HUDEP-2 (cell line): ENCODE measurements at regions not wholly inside any gene's neighbourhood (a gene's known extent, or its start where the extent isn't known, plus 50 kb on each side); places are given as distances from the start of the nearest gene placed in this dataset.
"Not testable (repeated sequence)": the region's sequence is repeated elsewhere in the genome, so short reads cannot be mapped to it uniquely, and the experiment has no call there.

ENCODE experiments used
- DNase-seq, 76 experiments: peaks; one replicate each; lab custom pipeline; 2025; ENCODE audit not compliant: unreplicated experiment in 76 of 76; lab: John Stamatoyannopoulos, UW

DNA sequence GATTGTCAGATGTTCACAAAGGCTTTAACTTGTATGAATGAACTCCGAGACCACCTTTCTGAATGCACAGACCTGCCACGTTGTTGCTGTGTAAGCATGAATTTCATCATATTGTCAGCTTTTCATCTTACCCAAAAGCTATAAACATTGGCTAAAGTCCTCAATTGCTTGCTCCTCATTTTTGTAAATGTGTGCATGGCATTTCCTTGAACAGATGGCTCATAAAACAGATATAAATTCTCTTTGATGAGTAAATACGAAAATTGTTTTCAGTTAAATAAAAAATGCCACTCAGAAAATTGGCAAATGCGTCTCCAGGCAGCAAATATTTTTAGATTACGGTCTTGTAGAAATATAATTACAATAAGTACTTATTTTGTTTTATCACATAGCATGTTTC, 226.0 kb upstream of the NDN start:
- DNase-seq, result no peak

DNA sequence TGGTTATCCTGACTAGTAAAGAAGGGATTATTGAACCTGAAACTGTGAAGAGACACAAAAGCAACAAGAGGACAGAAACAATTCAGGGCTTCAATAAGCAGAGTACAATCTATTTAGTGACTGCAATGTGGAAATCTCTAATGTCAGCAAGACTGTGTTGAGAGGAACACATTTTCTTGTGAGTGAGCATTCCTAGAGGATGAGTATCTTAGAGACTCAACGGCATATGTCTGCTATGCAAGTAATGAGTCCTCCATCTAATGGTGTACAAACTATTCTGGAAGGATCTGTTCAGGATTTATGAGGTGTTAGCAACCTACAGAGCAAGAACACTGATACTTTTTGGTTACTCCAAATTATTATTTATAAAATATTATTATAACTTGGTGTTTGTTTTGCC, 226.5 kb upstream of the NDN start:
- no peak for DNase-seq

DNA sequence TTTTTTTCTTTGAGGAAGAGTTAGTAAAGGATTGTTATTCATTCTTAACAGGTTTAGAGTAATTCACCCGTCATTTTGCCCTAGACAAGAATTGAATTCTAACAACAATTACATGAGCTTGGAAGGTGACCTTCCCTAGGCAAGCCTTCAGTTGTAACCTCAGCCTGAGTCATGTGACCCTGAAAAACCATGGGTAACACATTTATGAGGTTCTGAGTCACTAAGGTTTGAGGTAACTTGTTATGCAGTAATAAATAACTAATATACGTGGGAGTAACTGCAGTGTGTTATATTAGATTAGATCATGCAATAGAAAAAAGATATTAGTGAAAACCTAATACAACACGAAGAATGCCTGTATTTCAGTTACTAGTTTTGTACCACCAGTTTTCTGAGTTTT, 237.6 kb upstream of the NDN start:
- no peak for DNase-seq

DNA sequence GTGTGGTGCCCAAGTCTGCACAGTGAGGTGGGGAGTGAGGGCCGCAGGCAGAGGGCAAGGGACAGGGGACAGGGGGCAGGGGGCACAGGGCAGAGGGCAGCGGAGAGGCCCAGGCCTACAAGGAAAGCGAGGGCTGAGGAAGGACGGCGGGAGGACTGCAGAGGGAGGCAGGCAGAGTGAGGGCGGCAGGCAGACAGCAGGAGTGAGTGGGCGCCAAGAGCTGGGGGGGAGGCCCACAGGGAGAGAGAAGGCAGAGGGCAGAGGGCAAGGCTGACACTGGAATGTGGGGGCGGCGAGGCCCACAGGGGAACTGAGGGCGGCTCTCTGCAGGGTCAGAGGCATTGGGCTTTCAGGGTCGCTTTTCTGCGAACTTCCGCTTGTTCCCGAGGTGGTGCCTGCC, 267.8 kb upstream of the NDN start:
- no peak for DNase-seq

DNA sequence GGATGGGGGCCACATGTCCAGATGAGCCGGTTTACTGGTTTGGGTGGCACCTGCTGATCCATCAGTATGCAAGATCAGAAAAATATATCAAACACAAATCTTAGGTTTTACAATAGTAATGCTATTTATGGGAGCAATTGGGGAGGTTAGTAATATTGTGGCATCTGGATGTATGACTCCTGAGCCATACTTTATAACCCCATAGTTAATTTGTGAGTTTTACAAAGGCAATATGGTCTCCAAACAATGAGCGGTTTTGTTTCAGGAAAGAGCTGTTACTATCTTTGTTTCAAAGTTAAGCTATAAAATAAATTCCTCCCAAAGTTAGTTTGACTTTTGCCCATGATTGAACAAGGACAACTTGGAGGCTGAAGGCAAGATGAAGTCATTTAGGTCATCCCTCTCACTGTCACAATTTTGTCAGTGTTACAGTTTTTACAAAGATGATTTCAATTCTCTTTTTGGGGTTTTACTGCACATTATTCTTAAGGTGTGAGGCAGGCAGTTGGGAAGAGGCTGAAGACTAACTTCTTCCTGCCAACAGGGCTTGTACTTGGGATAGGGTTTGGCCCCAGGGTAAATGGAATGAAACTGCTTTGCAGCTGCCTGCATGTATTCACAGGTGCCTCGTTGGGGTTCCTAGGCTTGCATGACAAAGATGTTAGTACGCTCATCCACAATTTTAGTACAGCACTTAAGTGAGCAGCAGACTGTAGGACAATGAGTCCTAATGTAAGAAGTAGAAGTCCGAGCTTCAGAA, 296.6 kb upstream of the NDN start:
- DNase-seq, result no peak

DNA sequence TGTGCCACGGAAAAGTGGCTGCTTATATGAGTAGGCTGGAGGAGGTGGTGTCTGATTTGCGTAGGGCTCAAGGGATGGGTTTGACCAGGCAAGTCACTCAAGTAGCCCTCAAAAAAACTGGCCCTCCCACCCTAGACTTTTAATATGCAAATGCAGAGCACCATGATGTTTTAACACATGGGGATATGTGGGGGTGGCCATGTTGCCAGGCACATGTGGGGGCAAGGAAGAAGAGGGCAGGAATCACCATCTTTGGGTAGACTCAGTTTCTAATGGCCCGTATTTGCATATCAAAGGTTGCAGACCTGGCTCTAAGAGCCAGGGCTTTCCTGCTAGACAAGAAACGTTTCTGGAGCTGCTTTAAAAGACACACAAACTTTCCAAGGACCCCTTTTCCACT, 307.2 kb upstream of the NDN start:
- no peak for DNase-seq

DNA sequence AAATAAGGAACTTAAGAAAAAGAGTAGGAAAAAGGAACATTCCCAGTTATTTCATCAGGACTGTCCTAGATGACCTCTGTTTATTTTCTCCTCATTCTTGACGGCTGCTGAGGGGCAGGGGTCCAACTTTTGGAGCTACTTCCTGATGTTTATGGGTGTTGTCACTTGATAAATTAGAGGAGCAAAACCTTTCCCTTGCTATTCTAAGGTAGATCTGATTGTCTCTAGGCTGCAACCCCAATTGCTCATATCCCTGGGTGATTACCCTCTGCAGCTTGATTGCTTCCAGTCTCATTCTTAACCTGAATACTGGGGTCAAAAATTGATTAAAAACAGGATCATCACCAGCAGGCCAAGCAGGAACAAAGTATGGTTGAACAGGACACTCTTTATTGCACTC, 311.0 kb upstream of the NDN start:
- no peak for DNase-seq

DNA sequence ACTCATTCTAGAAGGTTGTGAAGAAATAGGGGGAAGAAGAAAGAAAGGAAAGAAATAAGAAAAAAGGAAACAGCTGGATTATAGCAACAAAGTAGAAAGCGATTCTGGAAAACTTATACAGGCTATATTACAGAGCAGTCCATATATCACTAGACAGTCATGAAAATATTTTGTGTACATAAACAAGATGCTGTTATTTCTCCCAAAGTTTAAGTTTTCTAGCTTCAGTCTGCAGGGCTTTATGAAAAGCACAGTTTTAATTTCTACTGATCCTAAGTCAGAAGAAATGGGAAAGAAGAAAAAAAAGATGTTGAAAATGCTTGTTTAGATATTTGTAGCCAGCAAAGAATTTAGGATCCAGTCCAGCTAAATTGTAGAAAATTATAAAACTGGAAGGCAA, 321.4 kb upstream of the NDN start:
- no peak for DNase-seq

DNA sequence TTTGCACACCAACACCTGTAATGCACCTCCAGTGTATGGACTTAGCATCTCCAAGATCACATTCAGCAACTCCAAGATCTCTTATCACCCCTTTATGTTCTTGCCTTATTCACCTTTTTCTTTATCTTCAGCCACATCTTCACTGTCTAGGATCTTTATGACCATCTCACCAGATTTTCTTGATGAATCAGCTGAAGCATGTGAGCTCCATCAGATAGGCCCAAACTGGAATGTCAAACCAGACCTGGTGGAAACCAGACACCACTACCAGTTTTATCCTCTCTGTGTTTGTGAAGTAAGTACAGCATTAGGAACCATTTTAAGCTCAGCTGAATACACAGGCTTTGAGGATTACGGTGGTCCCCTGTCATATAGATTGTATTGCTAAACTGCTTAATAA, 330.4 kb upstream of the NDN start:
- DNase-seq, result no peak

DNA sequence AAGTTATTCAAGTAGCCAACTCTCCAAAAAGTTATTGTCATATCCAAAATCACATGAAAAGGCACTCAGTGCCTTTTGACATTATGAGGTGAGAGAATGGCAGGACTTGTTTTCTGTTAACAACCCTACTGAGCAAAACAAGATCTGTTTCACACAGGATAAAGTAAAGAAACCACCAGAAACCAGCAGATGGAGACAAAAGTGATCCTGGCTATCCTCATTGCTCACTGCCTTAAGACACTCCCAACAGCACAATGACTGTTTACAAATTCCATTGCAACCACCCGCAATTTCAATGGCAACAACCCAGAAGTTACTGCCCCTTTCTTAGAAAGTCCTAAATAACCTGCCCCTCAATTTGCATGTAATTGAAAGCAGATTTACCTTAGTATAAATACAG, 352.6 kb upstream of the NDN start:
- no peak for DNase-seq

DNA sequence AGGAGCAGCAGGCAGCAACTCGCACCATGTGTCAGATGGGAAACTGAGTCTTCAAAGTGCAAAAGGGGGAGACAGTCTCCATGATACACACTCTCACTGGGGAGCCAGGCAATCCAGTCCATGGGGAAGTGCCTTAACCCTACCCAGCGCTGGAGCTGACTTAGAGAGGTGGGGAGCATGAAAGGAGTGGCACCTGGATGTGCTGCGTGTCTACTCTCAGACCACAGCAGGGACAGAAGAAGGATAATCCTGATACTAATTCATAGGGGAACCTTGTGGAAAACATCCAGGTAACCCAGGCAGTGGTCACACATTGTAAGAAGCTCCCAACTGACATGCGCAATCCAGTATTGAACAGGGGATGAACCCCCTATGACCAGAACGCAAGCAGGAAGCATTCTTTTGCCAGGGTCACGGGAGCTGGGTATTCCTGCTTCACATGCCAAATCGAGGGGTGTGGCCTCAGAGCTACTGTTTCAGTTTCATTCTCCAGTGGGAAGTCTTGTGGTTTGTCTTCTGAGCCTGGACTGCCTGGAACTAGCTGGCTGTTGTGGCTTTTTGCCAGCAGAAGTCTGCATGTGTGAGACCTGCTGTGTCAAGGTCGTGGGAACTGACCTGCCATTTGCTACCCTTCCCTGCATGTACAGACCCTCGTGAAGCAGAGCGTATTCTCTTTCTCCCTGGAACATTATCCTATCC, 367.6 kb upstream of the NDN start:
- no peak for DNase-seq

DNA sequence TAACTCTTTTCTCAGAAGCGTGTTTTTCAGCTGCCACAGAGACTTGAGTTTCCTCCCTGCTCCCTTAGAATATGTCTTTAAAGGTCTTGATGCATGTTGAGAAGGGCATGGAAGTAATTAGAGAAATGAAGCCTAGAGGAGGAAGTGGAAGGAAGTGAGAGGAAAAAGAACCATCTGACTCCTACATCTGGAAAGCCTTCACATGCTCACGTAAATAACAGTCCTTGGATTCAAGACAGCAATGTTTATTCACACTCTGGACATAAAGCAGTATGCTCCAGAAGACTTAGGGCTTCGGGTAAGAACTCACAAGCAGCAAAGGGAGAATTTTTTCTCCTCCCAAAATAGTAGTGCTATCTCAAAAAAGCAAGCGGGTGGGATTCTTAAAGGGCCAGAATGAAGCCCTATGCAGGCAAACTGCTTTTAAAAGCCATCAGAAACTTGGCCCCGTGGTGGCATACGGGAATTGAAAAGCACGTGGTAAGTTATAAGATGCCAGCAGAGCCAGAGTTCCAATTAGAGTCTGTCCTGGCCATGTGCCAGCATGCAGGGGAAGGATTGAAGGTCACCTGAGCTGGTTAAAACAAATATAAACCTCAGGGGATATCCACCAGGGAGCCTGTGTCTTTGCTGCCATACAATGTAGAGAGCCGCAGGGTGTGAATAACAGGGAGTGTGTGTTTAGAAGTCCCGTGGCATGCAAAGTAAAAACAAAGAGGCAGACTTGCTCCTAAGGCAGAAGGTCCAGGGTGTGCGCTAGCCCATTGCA, 380.8 kb upstream of the NDN start:
- no peak for DNase-seq

DNA sequence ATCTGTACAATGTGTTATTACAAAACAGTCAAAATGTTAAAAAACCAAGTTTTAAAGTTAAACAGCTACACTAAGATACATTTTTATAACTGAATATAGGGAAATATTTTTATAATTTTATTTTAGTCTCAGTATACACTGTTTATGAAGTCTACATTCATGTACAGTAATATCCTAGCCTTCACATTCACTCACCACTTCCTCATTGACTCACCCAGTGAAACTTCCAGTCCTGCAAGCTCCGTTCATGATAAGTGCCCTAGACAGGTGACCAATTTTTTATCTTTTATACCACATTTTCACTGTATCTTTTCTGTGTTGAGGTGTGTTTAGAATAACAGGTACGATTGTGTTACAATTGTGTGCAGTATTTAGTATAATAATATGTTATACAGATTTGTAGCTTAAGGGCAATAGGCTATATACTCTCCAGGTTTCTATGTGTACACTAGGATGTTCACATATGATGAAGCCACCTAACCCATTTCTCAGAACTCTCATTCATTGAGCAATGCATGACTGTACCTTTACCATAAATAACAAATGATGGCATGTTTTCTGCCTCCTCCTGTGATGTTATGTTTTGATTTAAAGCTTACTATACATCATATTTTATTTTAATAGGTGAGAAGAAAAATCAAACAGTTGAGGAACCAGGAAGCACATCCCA, 388.4 kb upstream of the NDN start:
- no peak for DNase-seq

DNA sequence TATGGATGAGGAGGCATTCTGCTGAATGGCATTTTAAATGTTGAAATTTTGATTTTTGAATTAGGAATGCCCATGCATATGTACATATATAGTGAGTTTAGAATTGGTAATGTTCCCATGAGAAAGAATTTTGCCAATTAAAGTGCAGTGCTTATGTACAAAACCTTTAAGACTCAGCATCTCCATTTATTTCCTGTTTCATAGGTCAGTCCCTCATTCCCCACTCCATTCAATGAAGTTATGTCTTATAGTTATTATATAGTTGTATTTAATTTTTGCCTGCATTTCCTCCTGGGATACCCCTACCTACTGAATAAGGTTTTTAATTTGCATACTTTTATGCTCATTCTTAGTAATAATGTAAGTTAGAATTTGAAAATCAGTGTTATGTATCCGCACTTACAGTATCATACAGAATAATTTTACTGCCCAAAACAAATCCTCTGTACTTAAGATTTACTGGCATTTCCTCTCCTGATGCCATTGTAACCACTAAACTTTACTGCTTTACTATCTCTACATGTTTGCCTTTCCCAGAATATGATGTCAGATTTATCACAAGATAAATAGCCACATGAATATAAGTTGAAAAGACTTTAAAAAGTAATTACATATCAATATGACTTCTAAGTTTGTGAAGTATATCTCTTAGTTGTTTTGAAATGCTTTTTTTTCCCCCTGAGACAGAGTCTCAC, 389.1 kb upstream of the NDN start:
- DNase-seq, result no peak

DNA sequence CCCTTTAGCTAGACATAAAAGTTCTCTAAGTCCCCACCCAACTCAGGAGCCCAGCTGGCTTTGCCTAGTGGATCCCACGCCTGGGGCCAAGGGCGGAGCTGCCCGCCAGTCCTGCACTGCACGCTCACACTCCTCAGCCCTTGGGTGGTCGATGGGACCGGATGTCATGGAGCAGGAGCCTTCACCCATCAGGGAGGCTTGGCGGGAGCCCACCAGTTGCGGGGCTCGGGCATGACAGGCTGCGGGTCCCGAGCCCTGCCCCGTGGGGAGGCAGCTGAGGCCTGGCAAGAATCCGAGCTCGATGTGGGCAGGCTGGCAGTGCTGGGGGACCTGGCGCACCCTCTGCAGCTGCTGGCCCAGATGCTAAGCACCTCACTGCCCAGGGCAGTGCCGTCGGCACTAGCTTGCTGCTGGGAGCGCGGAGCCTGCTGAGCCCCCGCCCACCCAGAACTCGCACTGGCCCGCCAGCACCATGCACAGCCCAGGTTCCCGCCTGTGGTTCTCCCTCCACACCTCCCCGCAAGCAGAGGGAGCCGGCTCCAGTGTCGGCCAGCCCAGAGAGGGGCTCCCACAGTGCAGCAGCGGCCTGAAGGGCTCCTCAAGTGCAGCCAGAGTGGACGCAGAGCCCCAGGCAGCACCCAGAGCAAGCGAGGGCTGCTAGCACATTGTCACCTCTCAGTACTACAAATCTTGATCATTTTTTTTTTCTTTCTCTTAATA, 391.4 kb upstream of the NDN start:
- DNase-seq, result no peak

DNA sequence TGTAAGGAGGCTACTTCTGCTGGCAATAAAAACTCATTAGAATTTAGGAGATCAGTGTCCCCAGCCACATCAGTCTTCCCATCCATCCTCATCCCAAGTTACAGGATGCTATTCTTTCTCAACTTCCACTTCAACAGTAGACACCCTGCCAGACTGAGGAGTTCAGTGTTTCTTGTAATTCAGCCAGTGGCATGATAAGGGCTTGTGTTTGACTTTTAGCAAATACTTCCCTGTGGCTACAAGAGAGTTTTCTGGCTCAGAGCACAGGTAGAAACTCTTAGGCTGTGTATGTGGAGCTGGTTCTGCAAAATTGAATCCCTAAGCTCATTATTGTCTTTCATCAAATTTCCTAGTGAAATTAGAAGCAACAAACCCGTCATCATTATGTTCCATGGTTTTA, 401.8 kb upstream of the NDN start:
- not testable (repeated sequence) for DNase-seq

DNA sequence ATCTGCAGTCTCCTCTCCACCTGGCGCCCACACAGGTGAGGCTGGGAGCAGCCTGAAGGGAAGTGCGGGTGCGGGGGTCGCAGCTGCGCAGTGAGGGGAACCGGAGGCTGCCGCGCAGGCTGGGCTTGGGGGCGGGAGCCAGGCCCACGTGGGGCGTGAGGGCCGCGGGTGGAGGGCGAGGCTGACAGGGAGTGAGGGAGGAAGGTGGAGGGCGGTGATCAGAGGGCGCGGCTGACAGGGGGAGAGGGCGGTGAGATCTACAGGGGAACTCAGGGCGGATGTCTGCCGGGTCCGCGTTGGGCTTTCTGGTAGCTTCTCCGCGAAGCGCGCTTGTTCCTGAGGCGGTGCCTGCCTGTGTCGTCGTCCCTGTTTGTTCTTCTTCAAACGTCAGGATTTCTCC, 414.4 kb upstream of the NDN start:
- not testable (repeated sequence) for DNase-seq

DNA sequence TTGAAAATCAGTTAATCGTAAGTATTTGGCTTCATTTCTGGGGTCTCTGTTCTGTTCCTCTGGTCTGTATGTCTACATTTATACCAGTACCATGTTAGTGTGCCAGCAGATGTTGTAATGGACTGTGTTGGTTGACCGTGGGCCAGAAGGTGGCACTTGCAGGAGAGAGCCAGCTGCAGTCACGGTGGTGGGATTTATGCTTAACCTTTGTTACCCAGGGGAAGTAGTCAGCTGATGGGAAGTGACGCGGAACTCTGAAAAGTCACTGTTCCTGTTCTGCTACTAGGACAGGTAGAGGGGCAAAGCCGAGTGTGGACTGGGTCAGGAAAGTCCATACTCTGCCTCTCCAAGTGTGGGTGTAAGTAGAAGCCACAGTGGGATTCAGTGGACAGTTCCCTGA, 420.4 kb upstream of the NDN start:
- DNase-seq, result not testable (repeated sequence)

DNA sequence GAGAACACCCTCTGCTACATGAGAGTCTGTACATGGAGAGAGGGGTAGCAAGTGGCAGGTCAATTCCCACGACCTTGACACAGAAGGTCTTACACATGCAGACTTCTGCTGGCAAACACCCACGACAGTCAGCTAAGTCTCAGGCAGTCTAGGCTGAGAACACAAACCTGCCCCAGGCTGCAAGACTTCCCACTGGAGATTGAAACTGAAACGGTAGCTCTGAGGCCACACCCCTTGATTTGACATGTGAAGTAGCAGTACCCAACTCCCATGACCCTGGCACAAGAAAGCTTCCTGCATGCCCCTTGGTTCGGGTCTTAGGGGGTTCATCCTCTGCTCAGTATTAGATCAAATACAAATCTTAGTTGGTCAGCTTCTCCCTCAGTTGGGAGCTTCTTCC, 420.8 kb upstream of the NDN start:
- DNase-seq, result not testable (repeated sequence)

DNA sequence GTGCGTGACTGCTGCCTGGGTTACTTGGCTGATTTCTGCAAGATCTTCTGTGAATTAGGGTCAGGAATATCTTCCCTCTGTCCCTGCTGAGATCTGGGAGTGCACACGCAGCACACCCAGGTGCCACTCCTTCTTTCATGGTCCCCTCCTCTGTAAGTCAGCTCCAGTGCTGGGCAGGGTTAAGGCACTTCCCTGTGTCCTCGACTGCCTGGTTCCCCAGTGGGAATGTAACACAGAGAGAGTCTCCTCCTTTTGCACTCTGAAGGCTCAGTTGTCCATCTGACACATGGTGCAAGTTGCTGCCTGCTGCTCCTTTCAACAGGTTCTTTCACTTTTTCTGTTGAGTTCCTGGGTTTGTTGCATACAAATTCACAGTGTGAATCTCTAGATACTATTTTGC, 421.2 kb upstream of the NDN start:
- not testable (repeated sequence) for DNase-seq
